ENCODE measurements at regions not wholly inside any gene's neighbourhood (a gene's known extent, or its start where the extent isn't known, plus 50 kb on each side); places are given as distances from the start of the nearest gene placed in this dataset.
"Not testable (repeated sequence)": the region's sequence is repeated elsewhere in the genome, so short reads cannot be mapped to it uniquely, and the experiment has no call there.

DNA sequence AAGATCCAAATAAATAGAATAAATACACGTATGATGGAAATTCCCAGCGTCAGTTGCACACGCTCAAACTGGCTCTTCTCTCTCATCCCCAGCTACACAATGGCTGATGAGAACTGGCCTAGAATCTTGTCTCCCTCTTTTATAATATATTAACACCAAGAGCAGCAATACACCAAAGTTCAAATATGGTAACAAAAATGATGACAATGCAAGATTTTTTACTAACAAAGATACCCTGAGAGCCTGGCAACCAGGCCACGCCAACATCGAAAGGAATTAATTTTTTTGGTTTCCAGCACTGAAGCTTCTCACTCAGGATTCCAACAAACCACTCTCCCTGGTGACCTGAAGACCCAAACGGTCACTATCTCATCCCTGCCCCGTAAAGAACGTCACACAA is 302.7 kb upstream of the ID2 start:
- Histone ChIP-seq H3K27me3 (ENCODE audit: control insufficient read depth in 3 of 3, insufficient read depth in 3 of 3, low read length in 3 of 3) (no peaks in the 10 kb centered on the region), H3K9me3 (ENCODE audit: control insufficient read depth in 3 of 3, low read length in 3 of 3) (no peaks in the 10 kb centered on the region), H3K9ac (ENCODE audit: low read depth in 1 of 3, low read length in 3 of 3) (no peak overlapping the region), H3K36me3 (ENCODE audit: control insufficient read depth in 3 of 3, insufficient read depth in 3 of 3, low read length in 3 of 3) (no peaks in the 10 kb centered on the region), H3K4me1 (ENCODE audit: control insufficient read depth in 3 of 3, insufficient read depth in 3 of 3, low read length in 3 of 3) (peaks cover 0 to 2% (median 0%) of the 10 kb centered on the region in 3 donors), H3K4me3 (ENCODE audit: low read length in 3 of 3) (no peak overlapping the region), H3K27ac (ENCODE audit: low read depth, low read length) (no peak overlapping the region)

- peaks cover 0 to 2% (median 0%) of the 10 kb centered on the region in 3 donors for H3K4me1 ChIP-seq (ENCODE audit: control insufficient read depth in 3 of 3, insufficient read depth in 3 of 3, low read length in 3 of 3)
- no peak overlapping the region for H3K9ac ChIP-seq (ENCODE audit: low read depth in 1 of 3, low read length in 3 of 3)
- H3K27ac ChIP-seq (ENCODE audit: low read depth, low read length), result peak overlapping the region; percentile 10
- no peaks in the 10 kb centered on the region for H3K9me3 ChIP-seq (ENCODE audit: control insufficient read depth in 3 of 3, low read length in 3 of 3)
- H3K36me3 ChIP-seq (ENCODE audit: control insufficient read depth in 3 of 3, insufficient read depth in 3 of 3, low read length in 3 of 3), result no peaks in the 10 kb centered on the region
- H3K27me3 ChIP-seq (ENCODE audit: control insufficient read depth in 3 of 3, insufficient read depth in 3 of 3, low read length in 3 of 3), result no peaks in the 10 kb centered on the region
- H3K4me3 ChIP-seq (ENCODE audit: low read length in 3 of 3), result no peak overlapping the region
Measured at GRCh38 chr2:8379549-8379948, 302.3 kb upstream of the ID2 start.

DNA sequence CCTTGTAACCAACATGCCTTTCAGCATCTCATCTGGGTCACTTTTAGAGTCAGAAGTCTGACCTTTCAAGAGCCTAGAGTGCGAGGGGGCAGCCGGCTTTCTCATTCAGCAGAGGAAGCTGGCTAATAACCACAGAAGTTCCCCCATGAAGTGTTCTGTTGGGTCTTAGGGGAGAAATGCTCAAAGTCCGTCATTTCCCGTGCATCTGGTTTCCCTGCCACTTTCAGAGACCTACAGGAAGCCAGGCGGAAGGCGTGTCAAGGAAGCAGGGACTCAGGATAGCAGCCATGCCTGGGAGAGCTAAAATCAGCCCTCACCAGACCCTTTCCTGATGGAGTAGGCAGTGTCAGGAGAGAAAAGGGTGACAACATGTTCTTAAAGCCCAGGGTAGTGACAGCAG is 301.8 kb upstream of the ID2 start:
- no peaks in the 10 kb centered on the region for H3K9me3 ChIP-seq (ENCODE audit: control insufficient read depth in 3 of 3, low read length in 3 of 3)
- H3K9ac ChIP-seq (ENCODE audit: low read depth in 1 of 3, low read length in 3 of 3), result no peak overlapping the region
- peaks cover 0 to 2% (median 0%) of the 10 kb centered on the region in 3 donors for H3K4me1 ChIP-seq (ENCODE audit: control insufficient read depth in 3 of 3, insufficient read depth in 3 of 3, low read length in 3 of 3)
- no peaks in the 10 kb centered on the region for H3K36me3 ChIP-seq (ENCODE audit: control insufficient read depth in 3 of 3, insufficient read depth in 3 of 3, low read length in 3 of 3)
- no peaks in the 10 kb centered on the region for H3K27me3 ChIP-seq (ENCODE audit: control insufficient read depth in 3 of 3, insufficient read depth in 3 of 3, low read length in 3 of 3)
- H3K27ac ChIP-seq (ENCODE audit: low read depth, low read length), result peak overlapping the region; percentile 10
- H3K4me3 ChIP-seq (ENCODE audit: low read length in 3 of 3), result no peak overlapping the region

DNA sequence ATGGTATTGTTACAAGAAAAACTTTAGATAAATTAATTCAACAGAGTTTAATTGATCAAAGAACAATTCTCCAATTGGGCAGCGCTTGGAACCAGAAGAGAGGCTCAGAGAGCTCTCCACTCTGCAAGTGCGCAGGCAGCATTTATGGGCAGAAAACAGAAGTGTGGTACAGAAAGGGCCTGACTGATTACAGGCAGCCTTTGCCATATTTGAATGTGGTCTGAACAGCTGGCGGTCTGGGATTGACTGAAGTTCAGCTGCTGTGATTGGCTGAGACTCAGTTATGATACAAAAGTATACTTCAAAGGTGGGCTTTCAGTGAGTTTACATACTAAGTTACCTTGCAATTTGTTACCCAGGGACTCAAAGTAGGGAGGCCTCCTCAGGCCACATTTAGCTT is 301.3 kb upstream of the ID2 start:
- Histone ChIP-seq H3K9me3 (ENCODE audit: control insufficient read depth in 3 of 3, low read length in 3 of 3) (no peaks in the 10 kb centered on the region), H3K27ac (ENCODE audit: low read depth, low read length) (peak overlapping the region; percentile 19), H3K4me1 (ENCODE audit: control insufficient read depth in 3 of 3, insufficient read depth in 3 of 3, low read length in 3 of 3) (peaks cover 0 to 2% (median 0%) of the 10 kb centered on the region in 3 donors), H3K36me3 (ENCODE audit: control insufficient read depth in 3 of 3, insufficient read depth in 3 of 3, low read length in 3 of 3) (no peaks in the 10 kb centered on the region), H3K9ac (ENCODE audit: low read depth in 1 of 3, low read length in 3 of 3) (no peak overlapping the region), H3K27me3 (ENCODE audit: control insufficient read depth in 3 of 3, insufficient read depth in 3 of 3, low read length in 3 of 3) (no peaks in the 10 kb centered on the region), H3K4me3 (ENCODE audit: low read length in 3 of 3) (no peak overlapping the region)

- Histone ChIP-seq H3K4me1 (ENCODE audit: control insufficient read depth in 3 of 3, insufficient read depth in 3 of 3, low read length in 3 of 3) (peaks cover 0 to 2% (median 0%) of the 10 kb centered on the region in 3 donors), H3K4me3 (ENCODE audit: low read length in 3 of 3) (no peak overlapping the region), H3K27ac (ENCODE audit: low read depth, low read length) (no peak overlapping the region), H3K36me3 (ENCODE audit: control insufficient read depth in 3 of 3, insufficient read depth in 3 of 3, low read length in 3 of 3) (no peaks in the 10 kb centered on the region), H3K27me3 (ENCODE audit: control insufficient read depth in 3 of 3, insufficient read depth in 3 of 3, low read length in 3 of 3) (no peaks in the 10 kb centered on the region), H3K9ac (ENCODE audit: low read depth in 1 of 3, low read length in 3 of 3) (no peak overlapping the region), H3K9me3 (ENCODE audit: control insufficient read depth in 3 of 3, low read length in 3 of 3) (no peaks in the 10 kb centered on the region)
Measured at GRCh38 chr2:8382485-8382884, 299.4 kb upstream of the ID2 start.

DNA sequence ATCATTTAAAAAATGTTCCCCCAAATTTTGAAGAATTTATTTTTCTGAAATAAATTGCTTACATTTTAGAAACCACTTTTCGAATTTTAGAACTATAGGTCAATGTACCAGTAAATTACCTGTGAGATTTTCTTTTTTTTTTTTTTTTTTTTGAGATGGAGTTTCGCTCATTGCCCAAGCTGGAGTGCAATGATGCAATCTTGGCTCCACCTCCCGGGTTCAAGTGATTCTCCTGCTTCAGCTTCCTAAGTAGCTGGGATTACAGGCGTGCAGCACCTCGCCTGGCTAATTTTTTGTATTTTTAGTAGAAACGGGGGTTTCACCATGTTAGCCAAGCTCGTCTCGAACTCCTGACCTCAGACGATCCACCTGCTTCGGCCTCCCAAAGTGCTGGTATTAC is 295.1 kb upstream of the ID2 start:
- not testable (repeated sequence) for H3K4me1 ChIP-seq (ENCODE audit: control insufficient read depth in 3 of 3, insufficient read depth in 3 of 3, low read length in 3 of 3); H3K9me3 ChIP-seq (ENCODE audit: control insufficient read depth in 3 of 3, low read length in 3 of 3); H3K36me3 ChIP-seq (ENCODE audit: control insufficient read depth in 3 of 3, insufficient read depth in 3 of 3, low read length in 3 of 3); H3K9ac ChIP-seq (ENCODE audit: low read depth in 1 of 3, low read length in 3 of 3); H3K4me3 ChIP-seq (ENCODE audit: low read length in 3 of 3); H3K27ac ChIP-seq (ENCODE audit: low read depth, low read length); H3K27me3 ChIP-seq (ENCODE audit: control insufficient read depth in 3 of 3, insufficient read depth in 3 of 3, low read length in 3 of 3)

DNA sequence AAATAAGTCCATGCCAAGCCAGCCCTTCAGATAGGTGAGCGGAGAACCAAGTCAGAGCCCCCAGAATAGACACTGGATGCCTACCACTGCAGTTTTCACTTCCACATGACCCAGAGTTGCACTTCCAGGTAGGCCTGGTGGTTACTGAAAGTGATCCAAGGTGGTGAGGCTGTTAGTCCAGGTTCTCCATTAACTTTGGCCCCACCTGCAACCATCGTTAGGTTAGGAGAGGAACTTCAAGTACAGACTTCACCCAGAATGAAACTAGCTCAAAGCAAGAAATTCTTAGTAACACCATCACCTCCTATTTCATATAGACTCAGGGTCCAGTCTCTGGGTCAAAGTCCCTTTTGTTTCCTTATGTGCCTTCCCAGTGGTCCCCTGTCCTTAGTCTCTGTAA is 293.1 kb upstream of the ID2 start:
- no peak overlapping the region for H3K27ac ChIP-seq (ENCODE audit: low read depth, low read length)
- H3K4me1 ChIP-seq (ENCODE audit: control insufficient read depth in 3 of 3, insufficient read depth in 3 of 3, low read length in 3 of 3), result no peaks in the 10 kb centered on the region
- no peak overlapping the region for H3K4me3 ChIP-seq (ENCODE audit: low read length in 3 of 3)
- no peaks in the 10 kb centered on the region for H3K9me3 ChIP-seq (ENCODE audit: control insufficient read depth in 3 of 3, low read length in 3 of 3)
- no peaks in the 10 kb centered on the region for H3K27me3 ChIP-seq (ENCODE audit: control insufficient read depth in 3 of 3, insufficient read depth in 3 of 3, low read length in 3 of 3)
- H3K36me3 ChIP-seq (ENCODE audit: control insufficient read depth in 3 of 3, insufficient read depth in 3 of 3, low read length in 3 of 3), result no peaks in the 10 kb centered on the region
- H3K9ac ChIP-seq (ENCODE audit: low read depth in 1 of 3, low read length in 3 of 3), result no peak overlapping the region

DNA sequence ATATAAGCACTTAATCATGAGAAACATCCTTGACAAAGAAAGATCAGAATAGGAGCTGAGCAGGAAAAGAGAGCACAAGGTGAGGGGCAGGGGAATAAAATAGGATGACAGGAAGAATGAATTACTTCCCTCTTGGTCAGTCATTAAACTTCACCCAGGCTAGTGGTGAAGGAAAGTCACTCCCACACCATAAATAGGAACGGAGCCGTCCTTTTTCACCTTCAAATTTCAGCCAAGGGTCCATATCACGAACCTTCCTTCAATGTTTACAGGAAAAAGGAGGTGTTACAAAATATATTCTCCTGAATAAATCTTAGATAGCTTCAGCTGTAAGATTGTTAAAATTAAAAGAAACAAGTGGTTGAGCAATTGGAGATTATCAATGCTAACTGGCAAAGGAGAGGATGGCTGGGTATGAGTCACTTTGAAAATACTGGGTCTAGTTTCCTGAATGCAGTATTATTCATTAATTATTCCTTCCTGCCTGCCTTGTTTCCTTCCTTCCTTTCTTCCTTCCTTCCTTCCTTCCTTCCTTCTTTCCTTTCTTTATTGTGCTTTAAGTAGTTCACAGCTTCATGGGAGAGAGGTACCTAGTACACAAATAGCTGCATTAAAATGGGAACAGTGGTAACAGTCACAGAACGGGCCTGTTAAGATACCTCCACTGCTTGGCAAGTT is 292.3 kb upstream of the ID2 start:
- H3K4me3 ChIP-seq (ENCODE audit: low read length in 3 of 3), result no peak overlapping the region
- no peaks in the 10 kb centered on the region for H3K9me3 ChIP-seq (ENCODE audit: control insufficient read depth in 3 of 3, low read length in 3 of 3)
- no peaks in the 10 kb centered on the region for H3K36me3 ChIP-seq (ENCODE audit: control insufficient read depth in 3 of 3, insufficient read depth in 3 of 3, low read length in 3 of 3)
- no peak overlapping the region for H3K9ac ChIP-seq (ENCODE audit: low read depth in 1 of 3, low read length in 3 of 3)
- H3K4me1 ChIP-seq (ENCODE audit: control insufficient read depth in 3 of 3, insufficient read depth in 3 of 3, low read length in 3 of 3), result no peaks in the 10 kb centered on the region
- H3K27me3 ChIP-seq (ENCODE audit: control insufficient read depth in 3 of 3, insufficient read depth in 3 of 3, low read length in 3 of 3), result no peaks in the 10 kb centered on the region
- no peak overlapping the region for H3K27ac ChIP-seq (ENCODE audit: low read depth, low read length)

DNA sequence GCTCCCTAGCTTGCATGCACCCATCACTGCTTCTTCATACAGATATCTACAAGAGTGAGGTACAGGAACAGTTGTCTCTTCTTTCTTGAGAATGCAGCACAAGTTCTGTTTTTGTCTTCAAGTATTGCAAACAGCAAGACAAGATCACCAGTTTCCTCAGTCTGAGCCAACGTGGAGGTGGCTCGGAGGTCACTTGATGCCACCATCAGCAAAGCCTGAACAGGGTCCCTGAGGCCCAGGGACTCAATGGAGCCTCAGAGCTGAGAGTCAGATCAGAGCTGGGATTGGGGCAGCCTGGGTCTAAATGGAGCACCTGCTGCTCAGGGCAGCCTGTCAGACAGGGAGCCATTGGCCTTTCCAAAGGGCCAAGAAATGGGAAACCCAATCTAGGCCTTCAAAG is 290.7 kb upstream of the ID2 start:
- no peaks in the 10 kb centered on the region for H3K4me1 ChIP-seq (ENCODE audit: control insufficient read depth in 3 of 3, insufficient read depth in 3 of 3, low read length in 3 of 3)
- H3K27me3 ChIP-seq (ENCODE audit: control insufficient read depth in 3 of 3, insufficient read depth in 3 of 3, low read length in 3 of 3), result no peaks in the 10 kb centered on the region
- no peak overlapping the region for H3K9ac ChIP-seq (ENCODE audit: low read depth in 1 of 3, low read length in 3 of 3)
- no peaks in the 10 kb centered on the region for H3K9me3 ChIP-seq (ENCODE audit: control insufficient read depth in 3 of 3, low read length in 3 of 3)
- no peaks in the 10 kb centered on the region for H3K36me3 ChIP-seq (ENCODE audit: control insufficient read depth in 3 of 3, insufficient read depth in 3 of 3, low read length in 3 of 3)
- H3K27ac ChIP-seq (ENCODE audit: low read depth, low read length), result no peak overlapping the region
- no peak overlapping the region for H3K4me3 ChIP-seq (ENCODE audit: low read length in 3 of 3)

GRCh38 chr2:8391584-8391983 is 290.3 kb upstream of the ID2 start:
- H3K27ac ChIP-seq (ENCODE audit: low read depth, low read length), result no peak overlapping the region
- no peaks in the 10 kb centered on the region for H3K27me3 ChIP-seq (ENCODE audit: control insufficient read depth in 3 of 3, insufficient read depth in 3 of 3, low read length in 3 of 3)
- no peaks in the 10 kb centered on the region for H3K9me3 ChIP-seq (ENCODE audit: control insufficient read depth in 3 of 3, low read length in 3 of 3)
- H3K4me3 ChIP-seq (ENCODE audit: low read length in 3 of 3), result no peak overlapping the region
- no peaks in the 10 kb centered on the region for H3K36me3 ChIP-seq (ENCODE audit: control insufficient read depth in 3 of 3, insufficient read depth in 3 of 3, low read length in 3 of 3)
- no peaks in the 10 kb centered on the region for H3K4me1 ChIP-seq (ENCODE audit: control insufficient read depth in 3 of 3, insufficient read depth in 3 of 3, low read length in 3 of 3)
- no peak overlapping the region for H3K9ac ChIP-seq (ENCODE audit: low read depth in 1 of 3, low read length in 3 of 3)
